ENCODE measurements at regions not wholly inside any gene's neighbourhood (a gene's known extent, or its start where the extent isn't known, plus 50 kb on each side); places are given as distances from the start of the nearest gene placed in this dataset.

GRCh38 chr4:85362550-85362949 lies 112.4 kb upstream of the ARHGAP24 start:
- TF ChIP-seq CTCF (conservative IDR thresholded peaks at IDR 0.05; ENCODE audit: low read depth, low read length) (no peak), EZH2 (IDR thresholded peaks at IDR 0.05; ENCODE audit: low read length, unreplicated experiment) (no peak)
